IPS-18c (cell line): ENCODE measurements at regions not wholly inside any gene's neighbourhood (a gene's known extent, or its start where the extent isn't known, plus 50 kb on each side); places are given as distances from the start of the nearest gene placed in this dataset.

Experiments used
- H3K4me3 ChIP-seq: 2 replicates; pipeline ENCODE4 v1.7.0; 2013; ENCODE audit warnings: low read depth, mild to moderate bottlenecking, low read length, moderate library complexity; ENCODE audit not compliant: insufficient read depth
- H3K9me3 ChIP-seq: one replicate; pipeline ENCODE4 v1.6.1; 2013; ENCODE audit warnings: mild to moderate bottlenecking, low read length, moderate library complexity; ENCODE audit not compliant: control insufficient read depth, insufficient read depth

DNA sequence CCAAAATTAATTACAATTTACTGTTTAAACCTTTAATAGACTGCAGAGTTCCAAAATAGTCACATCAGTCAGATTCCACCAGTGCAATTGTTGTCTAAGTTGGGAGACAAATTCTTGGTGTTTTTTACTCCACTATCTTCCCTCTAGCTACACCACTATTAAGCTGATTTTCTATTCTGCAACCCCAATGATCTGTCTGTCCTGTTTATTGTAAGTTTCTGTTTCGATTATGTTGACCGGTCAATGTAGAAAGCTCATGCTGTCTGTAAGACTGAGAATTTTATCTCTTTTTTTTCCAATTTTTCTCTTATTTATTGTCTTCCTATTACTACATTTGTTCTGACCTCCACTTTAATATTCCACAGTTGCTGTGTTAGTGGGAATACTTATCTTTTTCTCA, 557.5 kb downstream of the SH2D4B start:
- no peak overlapping the region for H3K4me3 ChIP-seq
- H3K9me3 ChIP-seq = peaks cover 2% of the 10 kb centered on the region

DNA sequence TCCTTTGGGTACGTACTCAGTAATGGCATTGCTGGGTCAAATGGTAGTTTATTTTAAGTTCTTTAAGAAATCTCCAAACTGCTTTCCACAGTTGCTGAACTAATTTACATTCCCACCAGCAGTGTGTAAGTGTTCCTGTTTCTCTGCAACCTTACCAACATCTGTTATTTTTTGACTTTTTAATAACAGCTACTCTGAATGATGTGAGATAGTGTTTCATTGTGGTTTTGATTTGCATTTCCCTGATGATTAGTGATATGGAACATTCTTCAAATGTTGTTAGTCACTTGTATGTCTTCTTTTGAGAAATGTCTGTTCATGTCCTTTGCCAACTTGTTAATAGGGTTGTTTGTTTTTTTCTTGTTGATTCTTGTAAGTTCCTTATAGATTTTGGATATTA, 558.9 kb downstream of the SH2D4B start:
- no peak overlapping the region for H3K4me3 ChIP-seq
- H3K9me3 ChIP-seq = peaks cover 2% of the 10 kb centered on the region

DNA sequence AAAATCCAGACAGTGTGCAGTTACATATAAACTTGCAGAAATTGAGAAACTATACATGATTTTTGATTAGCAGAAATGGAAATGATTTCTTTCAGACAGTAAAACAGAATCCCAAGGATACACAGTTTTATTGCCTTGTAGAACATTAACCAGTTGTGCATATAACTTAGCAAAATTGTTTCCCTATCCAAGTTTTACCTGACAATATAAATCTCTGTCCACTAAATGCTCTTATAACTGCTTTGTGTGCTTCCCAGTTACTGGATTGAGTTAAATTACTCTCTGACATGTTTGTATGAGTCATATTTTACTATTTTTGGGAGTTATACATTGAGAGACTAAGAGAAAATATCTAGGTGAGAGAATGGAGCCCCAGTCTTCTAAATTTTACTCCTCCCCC, 563.4 kb downstream of the SH2D4B start:
- no peak overlapping the region for H3K4me3 ChIP-seq
- no peaks in the 10 kb centered on the region for H3K9me3 ChIP-seq

DNA sequence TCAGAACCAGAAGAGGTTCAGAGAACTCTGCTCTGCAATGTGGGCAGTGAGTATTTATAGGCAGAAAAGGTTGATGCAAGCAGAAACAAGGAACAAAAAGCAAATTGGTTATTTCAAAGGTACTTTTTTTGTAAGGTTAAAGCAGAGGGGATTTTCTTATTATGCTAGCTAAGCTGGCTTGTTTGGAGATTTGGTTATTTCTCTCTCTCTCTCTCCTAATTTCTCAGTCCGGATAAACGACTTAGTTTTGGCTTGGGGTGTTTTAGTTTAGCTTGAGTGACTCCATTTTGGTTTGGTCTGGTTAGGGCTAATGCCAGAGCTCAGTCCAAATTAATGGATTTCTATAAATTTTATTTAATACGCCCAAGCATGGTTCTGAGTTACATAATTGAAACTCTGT, 566.8 kb downstream of the SH2D4B start:
- H3K9me3 ChIP-seq = no peaks in the 10 kb centered on the region

DNA sequence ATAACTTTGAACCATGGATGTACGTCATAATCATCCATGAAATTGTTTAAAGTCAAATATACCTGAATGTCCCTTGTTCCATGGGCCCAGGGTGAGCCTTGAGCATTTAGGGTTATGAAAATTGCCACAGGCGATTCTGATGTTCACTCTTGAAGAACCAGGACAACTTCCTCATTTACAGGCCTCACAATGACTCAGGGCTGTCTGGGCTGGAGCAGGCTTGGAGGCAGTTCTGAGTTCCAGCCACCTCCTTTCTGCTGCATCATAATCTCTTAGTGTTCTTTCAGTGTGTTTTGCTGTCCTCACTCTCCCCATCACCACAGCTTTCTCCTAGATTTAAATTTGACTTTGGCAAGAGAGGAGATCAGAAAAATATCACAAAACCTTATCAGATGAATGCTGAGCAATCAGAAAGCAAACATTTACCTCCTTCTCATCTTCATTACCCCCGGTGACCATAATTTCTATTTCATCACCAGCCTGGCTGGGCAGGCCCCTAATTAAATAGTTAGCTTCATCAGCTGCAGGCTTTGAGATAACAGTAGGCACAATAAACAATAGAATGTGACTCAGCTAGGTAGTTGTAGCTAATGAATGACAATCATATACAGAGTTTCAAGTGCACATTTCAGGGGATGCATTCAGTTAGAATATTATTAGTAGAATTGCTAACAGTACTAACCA, 571.0 kb downstream of the SH2D4B start:
- Histone ChIP-seq H3K4me3 (no peak overlapping the region), H3K9me3 (peaks cover 2% of the 10 kb centered on the region)

More for the DNA sequence above, 566.8 kb downstream of the SH2D4B start:
- no peak overlapping the region for H3K4me3 ChIP-seq

DNA sequence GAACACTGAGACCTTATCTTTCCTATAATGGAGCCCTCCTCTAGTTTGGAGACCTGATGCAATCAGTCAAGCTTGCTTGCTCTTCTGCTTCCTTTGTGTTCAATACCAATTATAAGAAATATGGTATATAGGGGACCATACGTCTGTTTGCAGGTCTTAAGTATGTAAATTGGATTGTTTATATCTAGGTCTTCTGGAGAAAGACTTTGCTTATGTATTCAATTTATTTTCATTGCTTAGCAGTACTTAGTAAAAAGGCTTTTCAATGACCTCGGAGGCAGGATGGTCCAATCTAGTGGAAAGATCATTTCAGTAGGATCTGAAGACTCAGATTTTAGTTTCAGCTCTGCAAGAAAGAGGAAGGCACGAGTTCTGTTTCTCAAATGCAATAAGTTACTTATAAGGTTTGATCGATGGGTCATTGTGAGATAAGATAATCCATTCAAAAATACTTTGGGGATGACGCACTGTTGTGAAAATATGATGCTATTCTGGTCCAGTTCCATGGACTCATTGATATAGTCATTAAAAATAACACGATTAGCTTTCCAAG, 571.6 kb downstream of the SH2D4B start:
- H3K4me3 ChIP-seq = no peak overlapping the region
- peaks cover 4% of the 10 kb centered on the region for H3K9me3 ChIP-seq

DNA sequence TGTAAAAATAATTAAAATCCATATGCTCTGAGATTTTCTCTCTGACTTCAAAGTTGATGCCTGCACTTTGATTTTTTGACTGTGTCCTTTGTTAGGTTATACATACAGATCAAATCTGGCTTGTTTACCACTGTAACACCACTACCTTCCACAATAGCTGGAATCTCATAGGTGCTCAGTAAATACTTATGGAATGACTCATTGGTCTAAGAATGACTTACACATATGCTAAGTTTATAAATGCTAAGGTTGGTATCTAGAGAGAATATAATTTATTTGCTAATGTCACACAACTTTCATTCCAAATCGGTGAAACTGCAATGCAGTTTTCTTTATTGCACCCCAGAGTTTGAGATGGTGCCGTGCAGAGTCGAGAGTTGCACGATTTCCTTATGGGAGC, 578.5 kb downstream of the SH2D4B start:
- Histone ChIP-seq H3K4me3 (no peak overlapping the region), H3K9me3 (peaks cover 3% of the 10 kb centered on the region)

DNA sequence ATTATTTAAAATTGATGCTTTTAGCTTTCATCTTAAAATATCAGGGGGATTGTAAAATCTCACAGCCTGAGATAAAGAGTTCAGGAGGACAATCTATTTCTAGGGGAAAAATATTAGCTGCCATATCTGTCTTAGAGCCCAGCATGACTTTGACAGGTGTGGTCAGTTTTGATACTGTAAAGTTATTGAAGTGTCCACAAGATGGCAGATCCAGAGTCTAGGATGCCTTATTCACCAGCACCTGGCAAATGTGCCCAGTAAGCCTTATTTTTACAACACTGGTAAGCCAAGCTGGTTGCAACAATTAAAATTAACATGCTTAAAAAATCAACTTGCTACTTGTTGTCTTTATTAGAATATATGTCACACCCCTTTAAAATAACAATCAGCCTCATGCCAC, 579.3 kb downstream of the SH2D4B start:
- H3K9me3 ChIP-seq = peaks cover 2% of the 10 kb centered on the region
- no peak overlapping the region for H3K4me3 ChIP-seq

DNA sequence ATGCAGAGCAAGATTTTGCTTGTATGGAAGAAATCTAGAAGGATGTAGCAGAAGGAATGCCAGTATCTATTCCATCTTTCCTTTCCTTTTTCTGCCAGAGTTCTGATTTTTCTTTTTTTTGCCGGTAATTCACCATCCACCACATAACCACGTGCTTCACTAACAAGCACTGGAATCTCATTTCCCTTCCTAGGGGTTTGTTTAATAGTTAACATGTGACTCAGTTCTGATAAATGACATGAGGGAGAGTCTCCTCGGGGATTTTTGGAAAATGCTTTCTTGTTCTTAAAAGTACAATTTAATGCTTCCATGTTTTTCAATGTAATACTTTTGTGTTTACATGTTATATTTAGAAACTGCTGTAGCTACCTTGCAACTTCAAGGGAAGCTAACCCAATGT, 590.2 kb downstream of the SH2D4B start:
- Histone ChIP-seq H3K4me3 (no peak overlapping the region), H3K9me3 (no peaks in the 10 kb centered on the region)

DNA sequence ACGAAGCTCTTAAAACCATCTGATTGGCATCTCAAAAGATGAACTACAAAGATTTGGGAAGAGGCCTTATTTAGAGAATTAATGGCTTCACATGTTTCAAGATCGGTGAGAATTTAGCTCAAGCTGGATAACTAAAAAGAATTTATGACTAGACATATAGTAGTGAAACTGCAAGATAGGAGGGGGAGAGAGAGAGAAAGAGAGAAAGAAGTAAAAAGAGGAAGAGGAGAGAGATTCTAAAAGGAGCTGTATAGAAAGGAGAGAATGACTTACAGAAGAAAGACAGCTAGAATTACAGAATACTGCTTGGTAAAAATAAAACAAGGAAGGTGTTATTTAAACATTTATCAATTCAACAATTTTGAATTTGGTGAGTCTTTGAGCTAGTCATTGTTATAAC, 592.3 kb downstream of the SH2D4B start:
- H3K4me3 ChIP-seq = no peak overlapping the region
- no peaks in the 10 kb centered on the region for H3K9me3 ChIP-seq

DNA sequence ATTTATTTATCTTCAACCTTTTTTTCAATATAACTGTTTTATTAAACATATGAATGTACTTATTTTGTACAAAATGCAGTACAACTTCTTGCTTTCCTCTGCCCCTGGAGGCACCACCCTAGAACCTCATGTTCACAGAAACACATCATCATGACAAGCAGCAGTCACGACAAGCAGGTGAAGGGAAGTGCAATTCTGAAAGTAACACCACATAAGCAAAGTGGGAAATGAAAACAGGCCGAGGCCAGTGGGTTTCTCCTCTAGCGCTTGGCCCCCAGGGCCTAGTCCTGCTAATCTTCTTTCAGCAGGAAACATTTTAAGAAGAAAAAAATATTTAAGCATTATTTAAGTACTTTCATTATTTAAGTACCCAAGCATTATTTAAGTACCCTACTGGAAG, 598.1 kb downstream of the SH2D4B start:
- H3K9me3 ChIP-seq = no peaks in the 10 kb centered on the region
- no peak overlapping the region for H3K4me3 ChIP-seq

DNA sequence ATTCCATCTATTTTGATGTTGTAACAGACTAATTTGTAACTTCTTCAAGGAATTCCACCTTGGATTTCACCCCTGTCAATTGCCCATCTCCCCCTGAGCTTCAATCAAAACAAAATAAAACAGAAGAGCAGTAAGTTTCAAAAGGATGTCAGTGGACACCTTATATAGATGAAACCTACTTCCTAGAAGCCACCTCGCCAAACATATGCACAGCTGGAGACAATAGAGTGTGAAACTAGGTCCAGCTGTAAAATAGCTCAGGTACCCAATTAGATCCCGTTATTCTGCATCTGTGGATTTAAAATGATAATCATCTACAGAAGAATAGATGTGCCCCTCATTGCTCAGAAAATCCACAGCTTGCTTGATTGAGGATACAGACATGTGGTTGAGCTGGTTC, 598.6 kb downstream of the SH2D4B start:
- no peaks in the 10 kb centered on the region for H3K9me3 ChIP-seq
- no peak overlapping the region for H3K4me3 ChIP-seq

DNA sequence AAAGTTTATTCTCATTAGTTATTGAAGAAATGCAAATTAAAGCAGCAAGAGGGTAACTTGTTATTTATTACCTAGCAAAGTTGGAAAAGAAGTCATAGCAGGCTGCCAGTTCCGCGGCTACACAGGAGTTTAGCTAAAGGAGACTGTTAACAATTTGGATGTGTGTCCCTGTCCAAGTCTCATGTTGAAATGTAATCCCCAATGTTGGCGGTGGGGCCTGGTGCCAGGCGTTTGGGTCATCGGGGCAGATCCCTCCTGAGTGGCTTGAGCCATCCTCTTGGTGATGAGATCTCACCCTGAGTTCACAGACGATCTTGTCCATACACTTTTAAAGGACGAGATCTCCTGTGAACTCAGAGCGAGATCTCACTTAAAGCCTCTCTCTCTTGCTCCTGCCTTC, 608.3 kb downstream of the SH2D4B start:
- H3K4me3 ChIP-seq = no peak overlapping the region
- H3K9me3 ChIP-seq = no peaks in the 10 kb centered on the region

DNA sequence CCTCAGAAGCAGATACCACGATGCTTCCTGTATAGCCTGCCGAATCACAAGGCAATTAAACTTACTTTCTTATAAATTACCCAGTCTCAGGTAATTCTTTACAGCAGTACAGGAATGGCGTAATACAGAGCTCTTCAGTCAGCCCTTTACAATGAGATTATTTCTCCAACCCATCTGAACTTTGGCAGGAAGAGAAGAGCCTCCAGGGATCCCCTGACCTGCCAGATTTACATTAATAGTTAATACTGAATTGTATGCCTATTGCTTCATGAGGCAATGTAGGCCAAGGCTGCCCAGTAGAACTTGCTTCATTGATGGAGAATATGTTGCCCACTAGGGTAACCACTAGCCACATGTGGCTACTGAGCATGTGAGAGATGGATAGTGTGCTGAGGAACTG, 608.7 kb downstream of the SH2D4B start:
- no peak overlapping the region for H3K4me3 ChIP-seq
- H3K9me3 ChIP-seq = no peaks in the 10 kb centered on the region

DNA sequence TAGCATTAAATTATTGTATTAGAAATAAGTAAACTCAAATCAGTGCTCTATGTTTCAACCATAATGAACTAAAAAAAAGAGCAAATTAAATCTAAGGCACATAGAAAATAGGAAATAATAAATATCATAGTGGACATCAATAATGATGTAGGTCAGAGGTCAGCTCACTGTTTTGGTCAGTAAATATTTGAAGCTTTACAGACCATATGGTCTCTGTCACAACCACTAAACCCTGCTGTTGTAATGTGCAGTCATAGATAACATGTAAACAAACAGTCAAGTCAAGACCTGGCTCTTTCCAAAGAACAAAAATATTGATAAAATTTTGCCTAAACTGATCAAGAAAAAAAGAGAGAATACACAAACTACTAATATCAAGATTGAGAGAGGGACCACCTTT, 615.0 kb downstream of the SH2D4B start:
- no peaks in the 10 kb centered on the region for H3K9me3 ChIP-seq

DNA sequence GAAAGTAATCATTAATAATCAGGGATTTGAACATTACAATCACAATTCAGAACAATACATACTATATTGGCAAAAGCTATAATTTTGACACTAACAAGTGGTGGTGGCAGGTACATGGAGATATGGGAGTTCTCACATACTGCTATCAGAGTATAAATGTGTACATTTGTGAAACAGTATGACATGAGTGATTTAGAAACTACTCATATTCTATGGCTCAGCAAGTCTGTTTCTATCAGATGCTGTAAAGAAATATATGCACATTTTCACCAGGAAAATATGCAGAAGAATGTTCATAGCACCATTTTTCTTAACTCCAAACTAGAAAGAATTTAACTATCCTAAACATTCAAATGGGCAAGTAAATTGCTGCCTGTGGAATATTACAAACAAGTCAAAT, 620.0 kb downstream of the SH2D4B start:
- H3K4me3 ChIP-seq = no peak overlapping the region
- H3K9me3 ChIP-seq = no peaks in the 10 kb centered on the region

More for the DNA sequence above, 615.0 kb downstream of the SH2D4B start:
- no peak overlapping the region for H3K4me3 ChIP-seq

DNA sequence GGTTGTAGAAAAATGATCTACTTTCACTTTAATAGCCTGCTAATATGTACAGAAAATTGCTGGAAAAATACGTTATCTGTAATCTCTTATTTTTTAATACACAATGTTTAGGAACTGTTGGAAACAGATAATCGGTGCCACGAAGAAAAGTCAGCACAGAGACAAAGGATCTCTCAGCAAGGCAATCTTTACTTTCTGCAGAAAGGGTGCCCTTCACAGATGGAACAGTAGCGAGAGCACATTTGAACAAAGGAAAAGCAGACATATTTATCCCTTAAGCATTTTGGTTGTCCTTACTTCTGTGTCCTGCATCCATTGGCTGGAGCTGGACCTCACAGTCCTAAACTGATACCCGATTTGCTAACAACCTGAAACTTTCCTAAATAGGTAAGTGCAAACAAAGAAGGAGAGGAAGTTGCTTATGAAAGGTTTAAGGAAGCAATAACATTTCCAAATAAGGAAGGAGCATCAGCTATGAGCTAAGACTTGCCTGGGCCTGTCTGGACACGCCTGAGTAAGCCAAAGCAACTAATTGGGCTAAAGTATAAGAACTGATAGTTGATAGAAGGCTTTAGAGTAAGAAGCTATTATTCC, 640.0 kb downstream of the SH2D4B start:
- Histone ChIP-seq H3K4me3 (no peak overlapping the region; the same call in 1 of the 2 replicates), H3K9me3 (peaks cover 3% of the 10 kb centered on the region)

DNA sequence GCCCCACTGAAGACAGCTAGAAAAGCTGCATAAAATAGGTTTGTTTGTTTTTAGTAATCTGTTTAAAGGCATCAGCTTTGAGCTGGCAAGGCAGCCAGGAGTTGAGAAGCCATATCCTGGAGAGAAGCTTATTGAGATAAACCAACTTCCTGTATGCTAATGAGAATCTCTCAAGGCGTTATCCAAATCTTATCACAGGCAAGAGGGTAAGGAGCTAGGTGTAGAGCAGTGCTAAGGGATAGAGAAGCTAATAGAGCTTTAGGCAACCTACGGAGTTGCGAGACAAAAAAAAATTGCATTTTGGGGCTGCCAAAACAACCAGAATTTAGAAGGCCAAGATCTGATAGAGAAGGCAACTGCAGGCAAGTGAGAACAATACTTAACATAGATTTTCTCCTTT, 641.6 kb downstream of the SH2D4B start:
- Histone ChIP-seq H3K4me3 (no peak overlapping the region), H3K9me3 (peaks cover 3% of the 10 kb centered on the region)
